Neural cell (in vitro differentiated cells): ENCODE measurements at regions not wholly inside any gene's neighbourhood (a gene's known extent, or its start where the extent isn't known, plus 50 kb on each side); places are given as distances from the start of the nearest gene placed in this dataset.

Source experiments
- EP300 ChIP-seq: fragments of 450-650 bp; conservative IDR thresholded peaks from 2 replicates; pipeline ENCODE4 v1.6.1; 2014; ENCODE audit warnings: antibody characterized with exemption, mild to moderate bottlenecking, moderate library complexity; ENCODE audit not compliant: poor library complexity, severe bottlenecking
- EZH2 ChIP-seq: fragments of 200-600, 300-800 bp; shearing (Covaris generic), sonication (generic); IDR thresholded peaks from 2 replicates; pipeline ENCODE4 v1.6.1; 2014; ENCODE audit warnings: antibody characterized with exemption, low read length, borderline replicate concordance, mild to moderate bottlenecking; ENCODE audit not compliant: insufficient read depth, poor library complexity, severe bottlenecking
- MXI1 ChIP-seq: fragments of 450-650 bp; conservative IDR thresholded peaks from 2 replicates; pipeline ENCODE4 v1.6.1; 2014; ENCODE audit warnings: antibody characterized with exemption, mild to moderate bottlenecking; ENCODE audit not compliant: poor library complexity, severe bottlenecking
- POLR2AphosphoS5 ChIP-seq: IDR thresholded peaks from 2 replicates; pipeline ENCODE4 v1.6.1; 2012
- RAD21 ChIP-seq: fragments of 450-650 bp; conservative IDR thresholded peaks from 2 replicates; pipeline ENCODE4 v1.6.1; 2014; ENCODE audit warnings: antibody characterized with exemption, mild to moderate bottlenecking, moderate library complexity
- SMC3 ChIP-seq: fragments of 450-650 bp; conservative IDR thresholded peaks from 2 replicates; pipeline ENCODE4 v1.6.1; 2014; ENCODE audit warnings: antibody characterized with exemption, mild to moderate bottlenecking, moderate library complexity; ENCODE audit not compliant: poor library complexity
- TAF1 ChIP-seq: IDR thresholded peaks from 2 replicates; pipeline ENCODE4 v1.6.1; 2012; ENCODE audit warnings: low read depth
- TF ChIP-seq, protein P1 (sequence below): fragments of 450-650 bp; IDR thresholded peaks from 2 replicates; pipeline ENCODE4 v1.5.1; 2014; ENCODE audit warnings: antibody characterized with exemption, mild to moderate bottlenecking, moderate library complexity; ENCODE audit not compliant: poor library complexity, severe bottlenecking
- TF ChIP-seq, protein P2 (sequence below): IDR thresholded peaks from 2 replicates; pipeline ENCODE4 v1.6.1; 2012; ENCODE audit warnings: borderline replicate concordance

DNA sequence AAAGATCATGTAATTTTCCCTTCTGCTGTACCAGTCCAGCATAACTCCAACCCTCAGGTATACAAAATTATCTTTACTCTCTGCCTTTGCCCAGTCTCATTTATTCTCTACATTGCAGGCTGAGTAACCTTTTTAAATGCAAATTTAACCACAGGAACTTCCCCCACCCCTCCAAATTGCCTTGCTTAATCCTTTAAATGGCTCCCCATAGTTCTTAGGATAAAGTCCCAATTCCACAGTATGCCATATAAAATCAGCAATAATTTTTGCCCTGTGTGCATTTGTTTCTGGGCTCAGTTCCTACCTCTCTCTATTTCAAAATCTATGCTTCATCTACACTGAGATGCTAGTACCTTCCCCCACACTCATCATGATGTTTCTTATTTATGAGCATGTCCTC is 879.7 kb downstream of the RPA4 start:
- TF ChIP-seq, protein P1, sequence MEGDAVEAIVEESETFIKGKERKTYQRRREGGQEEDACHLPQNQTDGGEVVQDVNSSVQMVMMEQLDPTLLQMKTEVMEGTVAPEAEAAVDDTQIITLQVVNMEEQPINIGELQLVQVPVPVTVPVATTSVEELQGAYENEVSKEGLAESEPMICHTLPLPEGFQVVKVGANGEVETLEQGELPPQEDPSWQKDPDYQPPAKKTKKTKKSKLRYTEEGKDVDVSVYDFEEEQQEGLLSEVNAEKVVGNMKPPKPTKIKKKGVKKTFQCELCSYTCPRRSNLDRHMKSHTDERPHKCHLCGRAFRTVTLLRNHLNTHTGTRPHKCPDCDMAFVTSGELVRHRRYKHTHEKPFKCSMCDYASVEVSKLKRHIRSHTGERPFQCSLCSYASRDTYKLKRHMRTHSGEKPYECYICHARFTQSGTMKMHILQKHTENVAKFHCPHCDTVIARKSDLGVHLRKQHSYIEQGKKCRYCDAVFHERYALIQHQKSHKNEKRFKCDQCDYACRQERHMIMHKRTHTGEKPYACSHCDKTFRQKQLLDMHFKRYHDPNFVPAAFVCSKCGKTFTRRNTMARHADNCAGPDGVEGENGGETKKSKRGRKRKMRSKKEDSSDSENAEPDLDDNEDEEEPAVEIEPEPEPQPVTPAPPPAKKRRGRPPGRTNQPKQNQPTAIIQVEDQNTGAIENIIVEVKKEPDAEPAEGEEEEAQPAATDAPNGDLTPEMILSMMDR, result no peak
- TF ChIP-seq RAD21, result no peak
- TF ChIP-seq, protein P2, sequence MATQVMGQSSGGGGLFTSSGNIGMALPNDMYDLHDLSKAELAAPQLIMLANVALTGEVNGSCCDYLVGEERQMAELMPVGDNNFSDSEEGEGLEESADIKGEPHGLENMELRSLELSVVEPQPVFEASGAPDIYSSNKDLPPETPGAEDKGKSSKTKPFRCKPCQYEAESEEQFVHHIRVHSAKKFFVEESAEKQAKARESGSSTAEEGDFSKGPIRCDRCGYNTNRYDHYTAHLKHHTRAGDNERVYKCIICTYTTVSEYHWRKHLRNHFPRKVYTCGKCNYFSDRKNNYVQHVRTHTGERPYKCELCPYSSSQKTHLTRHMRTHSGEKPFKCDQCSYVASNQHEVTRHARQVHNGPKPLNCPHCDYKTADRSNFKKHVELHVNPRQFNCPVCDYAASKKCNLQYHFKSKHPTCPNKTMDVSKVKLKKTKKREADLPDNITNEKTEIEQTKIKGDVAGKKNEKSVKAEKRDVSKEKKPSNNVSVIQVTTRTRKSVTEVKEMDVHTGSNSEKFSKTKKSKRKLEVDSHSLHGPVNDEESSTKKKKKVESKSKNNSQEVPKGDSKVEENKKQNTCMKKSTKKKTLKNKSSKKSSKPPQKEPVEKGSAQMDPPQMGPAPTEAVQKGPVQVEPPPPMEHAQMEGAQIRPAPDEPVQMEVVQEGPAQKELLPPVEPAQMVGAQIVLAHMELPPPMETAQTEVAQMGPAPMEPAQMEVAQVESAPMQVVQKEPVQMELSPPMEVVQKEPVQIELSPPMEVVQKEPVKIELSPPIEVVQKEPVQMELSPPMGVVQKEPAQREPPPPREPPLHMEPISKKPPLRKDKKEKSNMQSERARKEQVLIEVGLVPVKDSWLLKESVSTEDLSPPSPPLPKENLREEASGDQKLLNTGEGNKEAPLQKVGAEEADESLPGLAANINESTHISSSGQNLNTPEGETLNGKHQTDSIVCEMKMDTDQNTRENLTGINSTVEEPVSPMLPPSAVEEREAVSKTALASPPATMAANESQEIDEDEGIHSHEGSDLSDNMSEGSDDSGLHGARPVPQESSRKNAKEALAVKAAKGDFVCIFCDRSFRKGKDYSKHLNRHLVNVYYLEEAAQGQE, result no peak
- no peak for TF ChIP-seq POLR2AphosphoS5
- TF ChIP-seq EZH2, result no peak
- TF ChIP-seq TAF1, result no peak
- no peak for TF ChIP-seq EP300
- TF ChIP-seq SMC3, result no peak
- TF ChIP-seq MXI1, result no peak
